Stomach (tissue), 4 donors: ENCODE measurements at regions not wholly inside any gene's neighbourhood (a gene's known extent, or its start where the extent isn't known, plus 50 kb on each side); places are given as distances from the start of the nearest gene placed in this dataset.

ENCODE experiments used
- EP300 ChIP-seq: sonication (generic); formaldehyde crosslinking; IDR thresholded peaks from one replicate; pipeline ENCODE4 v1.6.1; 2017; ENCODE audit warnings: antibody characterized with exemption
- TF ChIP-seq, protein P1 (sequence below), 7 experiments: fragments of 450-650 bp in 4 of 7; fragments of 200-600 bp in 3 of 7; sonication (generic) in 3 of 7; IDR thresholded peaks; one replicate each; pipeline ENCODE4 v1.5.1; 2016 to 2019; ENCODE audit warnings: antibody characterized with exemption in 7 of 7, control low read depth in 2 of 7, mild to moderate bottlenecking in 1 of 7

DNA sequence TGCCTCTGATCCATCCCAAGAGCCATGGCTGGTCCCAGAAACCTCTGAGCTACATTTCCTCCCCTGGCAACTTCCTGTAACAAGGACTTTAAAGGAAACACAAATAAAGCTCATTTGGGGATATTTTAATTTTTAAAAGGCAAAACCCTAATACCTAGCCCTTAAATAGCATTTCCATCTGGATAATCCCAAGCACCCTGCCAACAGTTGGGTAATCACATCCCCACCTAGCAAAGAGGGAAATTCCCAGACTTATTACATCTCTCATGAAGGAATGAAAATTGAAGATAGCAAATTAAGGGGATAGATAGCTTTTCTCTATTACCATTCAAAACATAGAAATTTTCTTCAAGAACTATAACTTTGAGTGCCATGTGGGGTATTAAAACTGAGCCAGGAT is 213.7 kb upstream of the BMP4 start:
- TF ChIP-seq, protein P1, sequence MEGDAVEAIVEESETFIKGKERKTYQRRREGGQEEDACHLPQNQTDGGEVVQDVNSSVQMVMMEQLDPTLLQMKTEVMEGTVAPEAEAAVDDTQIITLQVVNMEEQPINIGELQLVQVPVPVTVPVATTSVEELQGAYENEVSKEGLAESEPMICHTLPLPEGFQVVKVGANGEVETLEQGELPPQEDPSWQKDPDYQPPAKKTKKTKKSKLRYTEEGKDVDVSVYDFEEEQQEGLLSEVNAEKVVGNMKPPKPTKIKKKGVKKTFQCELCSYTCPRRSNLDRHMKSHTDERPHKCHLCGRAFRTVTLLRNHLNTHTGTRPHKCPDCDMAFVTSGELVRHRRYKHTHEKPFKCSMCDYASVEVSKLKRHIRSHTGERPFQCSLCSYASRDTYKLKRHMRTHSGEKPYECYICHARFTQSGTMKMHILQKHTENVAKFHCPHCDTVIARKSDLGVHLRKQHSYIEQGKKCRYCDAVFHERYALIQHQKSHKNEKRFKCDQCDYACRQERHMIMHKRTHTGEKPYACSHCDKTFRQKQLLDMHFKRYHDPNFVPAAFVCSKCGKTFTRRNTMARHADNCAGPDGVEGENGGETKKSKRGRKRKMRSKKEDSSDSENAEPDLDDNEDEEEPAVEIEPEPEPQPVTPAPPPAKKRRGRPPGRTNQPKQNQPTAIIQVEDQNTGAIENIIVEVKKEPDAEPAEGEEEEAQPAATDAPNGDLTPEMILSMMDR (IDR thresholded peaks at IDR 0.05), result no peak
- TF ChIP-seq EP300, result no peak
